SW 1271 (cell line): ENCODE measurements at regions not wholly inside any gene's neighbourhood (a gene's known extent, or its start where the extent isn't known, plus 50 kb on each side); places are given as distances from the start of the nearest gene placed in this dataset.
A peak's percentile ranks its signal among the peaks of the same experiment; 100 is the strongest.

Experiments used
- DNase-seq, 2 experiments: peaks; one replicate each; lab custom pipeline; 2025; lab: John Stamatoyannopoulos, UW

GRCh38 chr1:50292276-50292675 is 131.0 kb downstream of the DMRTA2 start:
- DNase-seq: no peak

GRCh38 chr1:50289495-50289894 is 133.7 kb downstream of the DMRTA2 start:
- DNase-seq: no peak

- DNase-seq: no peak
These were observed 137.2 kb downstream of the DMRTA2 start for GRCh38 chr1:50285994-50286393.

- DNase-seq: no peak
These were observed 143.5 kb downstream of the DMRTA2 start for GRCh38 chr1:50279622-50280330.

GRCh38 chr1:50278961-50279360 is 144.3 kb downstream of the DMRTA2 start:
- DNase-seq: no peak

GRCh38 chr1:50278410-50278809 is 144.8 kb downstream of the DMRTA2 start:
- no peak for DNase-seq

GRCh38 chr1:50275566-50275965 is 147.7 kb downstream of the DMRTA2 start:
- no peak for DNase-seq

GRCh38 chr1:50272912-50273311 is 150.3 kb downstream of the DMRTA2 start:
- DNase-seq: no peak

- DNase-seq: peak in 1 of 2 experiments; percentile 36
These were observed 151.2 kb downstream of the DMRTA2 start for GRCh38 chr1:50271968-50272578.

- DNase-seq: no peak
These were observed 151.9 kb downstream of the DMRTA2 start for GRCh38 chr1:50271337-50271736.

GRCh38 chr1:50270926-50271325 is 152.3 kb downstream of the DMRTA2 start:
- no peak for DNase-seq

- DNase-seq: no peak
These were observed 155.2 kb downstream of the DMRTA2 start for GRCh38 chr1:50268049-50268448.

- no peak for DNase-seq
These were observed 156.7 kb downstream of the DMRTA2 start for GRCh38 chr1:50266509-50266908.

- no peak for DNase-seq
These were observed 157.1 kb downstream of the ELAVL4 start for GRCh38 chr1:50265790-50266314.

GRCh38 chr1:50264590-50264989 is 155.9 kb downstream of the ELAVL4 start:
- DNase-seq: no peak

GRCh38 chr1:50262436-50262835 is 153.7 kb downstream of the ELAVL4 start:
- no peak for DNase-seq

- DNase-seq: no peak
These were observed 153.2 kb downstream of the ELAVL4 start for GRCh38 chr1:50261951-50262350.

- DNase-seq: no peak
These were observed 149.4 kb downstream of the ELAVL4 start for GRCh38 chr1:50257940-50258685.

GRCh38 chr1:50257029-50257428 is 148.3 kb downstream of the ELAVL4 start:
- no peak for DNase-seq
